Fibroblast of the aortic adventitia (primary cell): ENCODE measurements at regions not wholly inside any gene's neighbourhood (a gene's known extent, or its start where the extent isn't known, plus 50 kb on each side); places are given as distances from the start of the nearest gene placed in this dataset.

ENCODE experiments used
- DNase-seq: peaks from one replicate; pipeline ENCODE4 v3.0.0-alpha.2; 2010; ENCODE audit warnings: low read depth
- H3K4me3 ChIP-seq: 2 replicates; pipeline ENCODE4 v1.5.1; 2011; ENCODE audit warnings: low read depth, mild to moderate bottlenecking, control low read depth, low read length, moderate library complexity
- TF ChIP-seq, protein P1 (sequence below): IDR thresholded peaks from 2 replicates; pipeline ENCODE4 v1.5.1; 2011; ENCODE audit warnings: mild to moderate bottlenecking, low read length, control low read depth, inconsistent platforms; ENCODE audit not compliant: insufficient read depth

DNA sequence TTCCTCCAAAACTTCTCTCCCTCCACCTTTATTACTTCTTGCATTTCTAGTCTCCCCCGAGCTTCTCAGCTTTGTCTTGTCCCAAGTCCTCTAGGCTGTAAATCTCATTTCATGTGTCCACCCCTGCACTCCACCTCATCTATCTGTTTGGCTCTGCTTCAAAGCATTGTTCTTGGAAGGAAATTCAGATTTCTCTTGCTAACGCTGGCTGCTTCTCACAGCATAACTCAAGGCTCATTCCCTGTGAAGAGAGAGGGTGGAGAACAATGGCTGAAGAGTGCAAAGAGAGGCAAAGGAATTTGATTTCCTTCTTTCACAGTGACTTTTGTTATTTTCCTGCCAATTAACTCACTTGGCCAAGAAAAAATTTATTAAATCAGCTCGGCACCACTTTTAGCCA, 476.5 kb downstream of the TMEM114 start:
- TF ChIP-seq, protein P1, sequence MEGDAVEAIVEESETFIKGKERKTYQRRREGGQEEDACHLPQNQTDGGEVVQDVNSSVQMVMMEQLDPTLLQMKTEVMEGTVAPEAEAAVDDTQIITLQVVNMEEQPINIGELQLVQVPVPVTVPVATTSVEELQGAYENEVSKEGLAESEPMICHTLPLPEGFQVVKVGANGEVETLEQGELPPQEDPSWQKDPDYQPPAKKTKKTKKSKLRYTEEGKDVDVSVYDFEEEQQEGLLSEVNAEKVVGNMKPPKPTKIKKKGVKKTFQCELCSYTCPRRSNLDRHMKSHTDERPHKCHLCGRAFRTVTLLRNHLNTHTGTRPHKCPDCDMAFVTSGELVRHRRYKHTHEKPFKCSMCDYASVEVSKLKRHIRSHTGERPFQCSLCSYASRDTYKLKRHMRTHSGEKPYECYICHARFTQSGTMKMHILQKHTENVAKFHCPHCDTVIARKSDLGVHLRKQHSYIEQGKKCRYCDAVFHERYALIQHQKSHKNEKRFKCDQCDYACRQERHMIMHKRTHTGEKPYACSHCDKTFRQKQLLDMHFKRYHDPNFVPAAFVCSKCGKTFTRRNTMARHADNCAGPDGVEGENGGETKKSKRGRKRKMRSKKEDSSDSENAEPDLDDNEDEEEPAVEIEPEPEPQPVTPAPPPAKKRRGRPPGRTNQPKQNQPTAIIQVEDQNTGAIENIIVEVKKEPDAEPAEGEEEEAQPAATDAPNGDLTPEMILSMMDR, result no peak
- no peak overlapping the region for H3K4me3 ChIP-seq
- no peak for DNase-seq

DNA sequence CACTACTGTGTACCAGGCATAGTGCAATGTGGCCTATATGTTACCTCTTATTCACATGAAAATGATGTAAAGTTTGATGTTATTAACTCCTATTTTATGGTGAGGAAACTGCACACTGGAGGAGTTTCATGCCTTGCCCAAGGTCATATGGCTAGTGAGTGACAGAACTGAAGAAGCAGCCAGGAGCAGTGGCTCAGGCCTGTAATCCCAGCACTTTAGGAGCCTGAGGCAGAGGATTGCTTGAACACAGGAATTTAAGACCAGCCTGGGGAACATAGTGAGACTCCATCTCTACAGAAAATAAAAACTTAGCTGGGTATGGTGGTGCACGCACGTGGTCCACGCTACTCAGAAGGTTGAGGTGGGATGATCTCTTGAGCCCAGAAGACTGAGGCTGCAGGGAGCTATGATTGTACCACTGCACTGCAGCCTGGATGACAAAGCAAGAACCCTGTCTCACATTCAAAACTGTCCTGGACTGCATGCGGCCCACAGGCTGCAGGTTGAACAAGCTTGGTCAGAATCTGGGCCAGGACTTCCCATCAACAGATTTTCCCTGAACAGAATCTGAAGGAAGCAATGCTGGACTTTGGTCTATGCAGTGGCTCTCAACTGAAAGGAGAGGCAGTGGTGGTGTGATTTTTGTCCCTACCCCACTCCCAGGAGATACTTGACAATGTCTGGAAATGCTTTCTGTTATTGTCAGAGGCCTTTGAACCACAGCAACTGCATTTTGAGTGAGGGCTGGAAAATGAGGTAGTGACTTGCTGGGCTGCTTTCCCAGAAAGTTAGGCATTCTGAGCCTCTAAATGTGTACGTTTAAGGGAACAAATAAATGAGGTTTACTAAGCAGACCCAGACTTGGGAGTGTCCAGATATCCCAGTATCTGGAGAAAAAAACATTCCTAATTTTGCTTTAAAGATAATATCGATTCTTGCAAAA, 479.5 kb downstream of the TMEM114 start:
- no peak for DNase-seq
- TF ChIP-seq, protein P1, result no peak
- no peak overlapping the region for H3K4me3 ChIP-seq

DNA sequence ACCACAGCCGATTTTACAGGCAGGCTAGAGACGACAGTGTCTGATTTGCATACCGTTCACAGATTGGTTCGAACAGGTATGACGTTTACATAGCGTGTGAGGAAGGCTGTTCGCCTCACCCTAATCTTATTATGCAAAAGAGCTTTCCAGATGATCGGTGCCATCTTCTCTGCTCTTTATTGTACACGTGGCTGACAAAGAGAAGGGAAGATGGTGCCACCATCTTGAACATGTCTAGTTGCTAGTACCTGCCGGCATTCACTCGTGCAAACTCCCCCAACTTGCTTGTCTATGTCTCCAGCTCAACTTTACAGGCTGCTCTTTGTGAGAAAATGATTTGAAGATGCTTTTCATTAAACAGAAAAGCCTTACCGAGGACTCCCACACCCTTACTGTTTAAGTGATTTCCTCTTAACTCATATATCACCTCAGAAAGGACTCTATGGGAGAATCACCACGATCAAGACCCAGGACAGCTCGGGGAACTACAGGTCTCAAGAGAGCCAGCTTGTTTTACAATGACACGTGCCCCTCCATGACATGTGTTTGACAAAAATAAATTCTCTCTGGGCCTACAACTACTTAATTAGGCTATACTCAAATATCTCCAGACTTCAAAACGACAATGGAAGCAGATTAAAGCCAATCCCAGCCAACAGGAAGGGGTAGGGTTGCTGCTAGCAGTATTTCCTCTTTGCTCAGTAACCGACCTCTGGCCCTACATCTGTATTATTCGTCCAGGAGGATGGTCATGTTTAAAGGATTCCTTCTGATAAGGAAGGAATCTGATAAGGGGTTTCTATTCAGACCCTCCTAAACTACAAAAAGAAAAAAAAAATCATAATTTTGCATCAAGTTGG, 480.6 kb downstream of the TMEM114 start:
- TF ChIP-seq, protein P1, result no peak
- DNase-seq, result no peak
- no peak overlapping the region for H3K4me3 ChIP-seq

- TF ChIP-seq, protein P1, result no peak
- H3K4me3 ChIP-seq, result no peak overlapping the region
- DNase-seq, result no peak
Measured at GRCh38 chr16:8108991-8109509, 481.3 kb downstream of the TMEM114 start.

- no peak overlapping the region for H3K4me3 ChIP-seq
- TF ChIP-seq, protein P1, result no peak
- DNase-seq, result no peak
Measured at GRCh38 chr16:8107296-8107695, 483.0 kb downstream of the TMEM114 start.

GRCh38 chr16:8103649-8104289, 486.5 kb downstream of the TMEM114 start:
- no peak for DNase-seq
- no peak overlapping the region for H3K4me3 ChIP-seq
- TF ChIP-seq, protein P1, result no peak
